ENCODE measurements at regions not wholly inside any gene's neighbourhood (a gene's known extent, or its start where the extent isn't known, plus 50 kb on each side); places are given as distances from the start of the nearest gene placed in this dataset.

- TF ChIP-seq CTCF (IDR thresholded peaks at IDR 0.05; ENCODE audit: borderline replicate concordance, control extremely low read depth, extremely low read depth, insufficient read depth, missing control alignments), result no peak
- no peak for DNase-seq (ENCODE audit: low spot score)
- in situ Hi-C loops (cut with MboI; ENCODE audit: low sequenced_read_pairs, unreplicated experiment), result no loop called here
These were observed 744.3 kb upstream of the SOX11 start for GRCh38 chr2:4947911-4948310.

- no peak for DNase-seq (ENCODE audit: low spot score)
- in situ Hi-C loops (cut with MboI; ENCODE audit: low sequenced_read_pairs, unreplicated experiment), result no loop called here
- no peak for TF ChIP-seq CTCF (IDR thresholded peaks at IDR 0.05; ENCODE audit: borderline replicate concordance, control extremely low read depth, extremely low read depth, insufficient read depth, missing control alignments)
These were observed 740.8 kb upstream of the SOX11 start for GRCh38 chr2:4951368-4951767.

- no peak for DNase-seq (ENCODE audit: low spot score)
- in situ Hi-C loops (cut with MboI; ENCODE audit: low sequenced_read_pairs, unreplicated experiment), result no loop called here
These were observed 733.0 kb upstream of the SOX11 start for GRCh38 chr2:4959219-4959618.

GRCh38 chr2:4962419-4962818 is 729.8 kb upstream of the SOX11 start:
- in situ Hi-C loops (cut with MboI; ENCODE audit: low sequenced_read_pairs, unreplicated experiment), result no loop called here
- TF ChIP-seq CTCF (IDR thresholded peaks at IDR 0.05; ENCODE audit: borderline replicate concordance, control extremely low read depth, extremely low read depth, insufficient read depth, missing control alignments), result no peak
- DNase-seq (ENCODE audit: low spot score), result no peak

More at GRCh38 chr2:4959219-4959618, 733.0 kb upstream of the SOX11 start:
- no peak for TF ChIP-seq CTCF (IDR thresholded peaks at IDR 0.05; ENCODE audit: borderline replicate concordance, control extremely low read depth, extremely low read depth, insufficient read depth, missing control alignments)

- no peak for TF ChIP-seq CTCF (IDR thresholded peaks at IDR 0.05; ENCODE audit: borderline replicate concordance, control extremely low read depth, extremely low read depth, insufficient read depth, missing control alignments)
- no peak for DNase-seq (ENCODE audit: low spot score)
- in situ Hi-C loops (cut with MboI; ENCODE audit: low sequenced_read_pairs, unreplicated experiment), result no loop called here
These were observed 729.1 kb upstream of the SOX11 start for GRCh38 chr2:4963106-4963505.

GRCh38 chr2:4964001-4964540 is 728.1 kb upstream of the SOX11 start:
- TF ChIP-seq CTCF (IDR thresholded peaks at IDR 0.05; ENCODE audit: borderline replicate concordance, control extremely low read depth, extremely low read depth, insufficient read depth, missing control alignments), result no peak
- no peak for DNase-seq (ENCODE audit: low spot score)
- in situ Hi-C loops (cut with MboI; ENCODE audit: low sequenced_read_pairs, unreplicated experiment), result no loop called here

GRCh38 chr2:4964579-4964978 is 727.6 kb upstream of the SOX11 start:
- in situ Hi-C loops (cut with MboI; ENCODE audit: low sequenced_read_pairs, unreplicated experiment), result no loop called here
- DNase-seq (ENCODE audit: low spot score), result no peak
- TF ChIP-seq CTCF (IDR thresholded peaks at IDR 0.05; ENCODE audit: borderline replicate concordance, control extremely low read depth, extremely low read depth, insufficient read depth, missing control alignments), result no peak
